ENCODE measurements at regions not wholly inside any gene's neighbourhood (a gene's known extent, or its start where the extent isn't known, plus 50 kb on each side); places are given as distances from the start of the nearest gene placed in this dataset.

DNA sequence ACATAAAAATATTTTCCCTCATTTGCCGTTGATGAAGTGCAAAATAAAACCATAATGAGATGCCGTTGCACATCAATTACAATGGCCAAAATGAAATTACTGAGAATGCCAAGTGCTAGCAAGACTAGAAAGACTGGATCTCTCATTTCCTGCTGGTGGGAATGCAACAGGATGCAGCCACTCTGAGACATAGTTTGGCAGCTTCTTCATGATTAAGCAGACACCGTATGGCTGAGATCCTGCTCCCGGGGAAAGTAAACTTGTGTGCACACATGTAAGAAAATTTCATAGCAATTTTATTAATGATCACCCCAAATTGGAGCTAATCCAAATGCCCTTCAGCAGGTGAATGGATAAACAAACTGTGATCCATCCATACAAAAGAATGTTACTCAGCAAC, 1013.2 kb downstream of the TBC1D22A start:
- H3K36me3 ChIP-seq (ENCODE audit: control insufficient read depth, low read length) = no peaks in the 10 kb centered on the region
- no peak overlapping the region for H3K4me3 ChIP-seq (ENCODE audit: low read length)
- no peak overlapping the region for H3K27ac ChIP-seq (ENCODE audit: low read depth, low read length)
- no peaks in the 10 kb centered on the region for H4K20me1 ChIP-seq (ENCODE audit: control insufficient read depth, insufficient read depth, low read depth, low read length)
- H3K79me2 ChIP-seq (ENCODE audit: control insufficient read depth, low read length) = no peaks in the 10 kb centered on the region
- H3K27me3 ChIP-seq (ENCODE audit: control insufficient read depth, low read length) = peaks cover 19% of the 10 kb centered on the region
- TF ChIP-seq, protein P1, sequence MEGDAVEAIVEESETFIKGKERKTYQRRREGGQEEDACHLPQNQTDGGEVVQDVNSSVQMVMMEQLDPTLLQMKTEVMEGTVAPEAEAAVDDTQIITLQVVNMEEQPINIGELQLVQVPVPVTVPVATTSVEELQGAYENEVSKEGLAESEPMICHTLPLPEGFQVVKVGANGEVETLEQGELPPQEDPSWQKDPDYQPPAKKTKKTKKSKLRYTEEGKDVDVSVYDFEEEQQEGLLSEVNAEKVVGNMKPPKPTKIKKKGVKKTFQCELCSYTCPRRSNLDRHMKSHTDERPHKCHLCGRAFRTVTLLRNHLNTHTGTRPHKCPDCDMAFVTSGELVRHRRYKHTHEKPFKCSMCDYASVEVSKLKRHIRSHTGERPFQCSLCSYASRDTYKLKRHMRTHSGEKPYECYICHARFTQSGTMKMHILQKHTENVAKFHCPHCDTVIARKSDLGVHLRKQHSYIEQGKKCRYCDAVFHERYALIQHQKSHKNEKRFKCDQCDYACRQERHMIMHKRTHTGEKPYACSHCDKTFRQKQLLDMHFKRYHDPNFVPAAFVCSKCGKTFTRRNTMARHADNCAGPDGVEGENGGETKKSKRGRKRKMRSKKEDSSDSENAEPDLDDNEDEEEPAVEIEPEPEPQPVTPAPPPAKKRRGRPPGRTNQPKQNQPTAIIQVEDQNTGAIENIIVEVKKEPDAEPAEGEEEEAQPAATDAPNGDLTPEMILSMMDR (IDR thresholded peaks at IDR 0.05; ENCODE audit: low read depth, low read length, poor library complexity, severe bottlenecking) = no peak
- no peak for TF ChIP-seq EZH2phosphoT487 (IDR thresholded peaks at IDR 0.05; ENCODE audit: borderline replicate concordance, low read length)
- H3K9me3 ChIP-seq (ENCODE audit: control insufficient read depth, insufficient read depth, low read length) = no peaks in the 10 kb centered on the region
- H3K4me2 ChIP-seq (ENCODE audit: low read length) = no peak overlapping the region
- H3F3A ChIP-seq (ENCODE audit: control insufficient read depth, insufficient read depth) = no peaks in the 10 kb centered on the region
- H3K9me2 ChIP-seq (replicated peaks; ENCODE audit: control insufficient read depth, low read length) = no peaks in the 10 kb centered on the region
- H3K4me1 ChIP-seq (ENCODE audit: control insufficient read depth, low read length) = no peaks in the 10 kb centered on the region

DNA sequence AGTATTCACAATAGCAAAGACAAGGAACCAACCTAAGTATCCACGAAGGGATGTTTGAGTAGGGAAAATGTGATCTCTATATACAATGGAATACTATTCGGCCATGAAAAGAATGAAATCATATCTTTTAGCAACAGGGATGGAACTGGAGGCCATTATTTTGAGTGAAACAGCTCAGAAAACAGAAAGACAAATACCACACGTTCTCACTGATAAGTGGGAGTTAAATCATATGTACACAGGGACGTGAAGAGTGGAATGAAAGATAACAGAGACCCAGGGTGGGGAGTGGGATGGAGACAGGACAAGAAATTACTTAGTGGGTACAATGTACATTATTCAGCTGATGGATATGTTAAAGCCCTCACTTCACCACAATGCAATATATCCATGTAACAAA, 1012.7 kb downstream of the TBC1D22A start:
- no peaks in the 10 kb centered on the region for H3K9me3 ChIP-seq (ENCODE audit: control insufficient read depth, insufficient read depth, low read length)
- no peaks in the 10 kb centered on the region for H4K20me1 ChIP-seq (ENCODE audit: control insufficient read depth, insufficient read depth, low read depth, low read length)
- H3K4me1 ChIP-seq (ENCODE audit: control insufficient read depth, low read length) = no peaks in the 10 kb centered on the region
- TF ChIP-seq, protein P1 (IDR thresholded peaks at IDR 0.05; ENCODE audit: low read depth, low read length, poor library complexity, severe bottlenecking) = no peak
- no peak for TF ChIP-seq EZH2phosphoT487 (IDR thresholded peaks at IDR 0.05; ENCODE audit: borderline replicate concordance, low read length)
- H3K4me2 ChIP-seq (ENCODE audit: low read length) = no peak overlapping the region
- H3K27ac ChIP-seq (ENCODE audit: low read depth, low read length) = no peak overlapping the region
- peaks cover 21% of the 10 kb centered on the region for H3K27me3 ChIP-seq (ENCODE audit: control insufficient read depth, low read length)
- no peaks in the 10 kb centered on the region for H3K79me2 ChIP-seq (ENCODE audit: control insufficient read depth, low read length)
- no peaks in the 10 kb centered on the region for H3F3A ChIP-seq (ENCODE audit: control insufficient read depth, insufficient read depth)
- no peaks in the 10 kb centered on the region for H3K36me3 ChIP-seq (ENCODE audit: control insufficient read depth, low read length)
- H3K9me2 ChIP-seq (replicated peaks; ENCODE audit: control insufficient read depth, low read length) = no peaks in the 10 kb centered on the region
- no peak overlapping the region for H3K4me3 ChIP-seq (ENCODE audit: low read length)

DNA sequence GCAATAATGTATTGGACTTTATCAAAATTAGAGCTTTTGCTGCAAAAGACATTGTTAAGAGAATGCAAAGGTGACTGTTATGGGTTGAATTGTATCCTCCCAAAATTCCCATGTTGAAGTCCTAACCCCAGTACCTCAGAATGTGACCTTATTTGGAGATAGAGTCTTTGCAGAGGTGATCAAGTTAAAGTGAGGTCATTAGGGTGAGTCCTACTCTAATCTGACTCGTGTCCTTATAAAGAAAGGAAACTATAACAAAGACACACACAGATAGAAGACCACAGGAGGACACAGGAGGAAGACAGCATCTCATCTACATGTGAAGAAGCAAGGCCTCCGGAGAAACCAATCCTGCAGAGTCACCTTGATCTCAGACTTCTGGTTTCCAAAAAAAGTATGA, 1011.2 kb downstream of the TBC1D22A start:
- Histone ChIP-seq H3K9me2 (replicated peaks; ENCODE audit: control insufficient read depth, low read length) (no peaks in the 10 kb centered on the region), H3K9me3 (ENCODE audit: control insufficient read depth, insufficient read depth, low read length) (no peaks in the 10 kb centered on the region), H3K79me2 (ENCODE audit: control insufficient read depth, low read length) (no peaks in the 10 kb centered on the region), H3K36me3 (ENCODE audit: control insufficient read depth, low read length) (no peaks in the 10 kb centered on the region), H3K4me1 (ENCODE audit: control insufficient read depth, low read length) (no peaks in the 10 kb centered on the region), H3K27ac (ENCODE audit: low read depth, low read length) (no peak overlapping the region), H3K4me2 (ENCODE audit: low read length) (no peak overlapping the region), H3K27me3 (ENCODE audit: control insufficient read depth, low read length) (peaks cover 21% of the 10 kb centered on the region), H3F3A (ENCODE audit: control insufficient read depth, insufficient read depth) (no peaks in the 10 kb centered on the region), H3K4me3 (ENCODE audit: low read length) (no peak overlapping the region), H4K20me1 (ENCODE audit: control insufficient read depth, insufficient read depth, low read depth, low read length) (no peaks in the 10 kb centered on the region)
- TF ChIP-seq, protein P1 (IDR thresholded peaks at IDR 0.05; ENCODE audit: low read depth, low read length, poor library complexity, severe bottlenecking) = no peak
- TF ChIP-seq EZH2phosphoT487 (IDR thresholded peaks at IDR 0.05; ENCODE audit: borderline replicate concordance, low read length) = no peak

DNA sequence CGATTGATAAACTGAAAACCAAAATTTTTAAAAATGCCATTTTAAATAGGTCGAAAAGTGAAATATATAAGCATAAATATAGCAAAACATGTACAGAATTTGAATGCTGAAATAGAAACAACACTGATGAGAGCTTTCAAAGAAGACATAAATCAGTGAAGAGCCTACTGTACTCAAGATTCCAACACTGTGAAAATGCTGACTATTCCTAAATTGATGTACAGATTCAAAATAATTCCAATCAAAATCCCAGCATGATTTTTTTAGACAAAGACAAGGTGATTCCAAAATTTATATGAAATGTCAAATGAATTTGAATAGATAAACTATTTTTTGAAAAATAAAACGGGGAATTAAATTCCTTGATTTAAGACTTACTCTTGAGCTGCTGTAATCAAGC, 1010.4 kb downstream of the TBC1D22A start:
- Histone ChIP-seq H3K36me3 (ENCODE audit: control insufficient read depth, low read length) (no peaks in the 10 kb centered on the region), H3K9me2 (replicated peaks; ENCODE audit: control insufficient read depth, low read length) (no peaks in the 10 kb centered on the region), H3K4me1 (ENCODE audit: control insufficient read depth, low read length) (no peaks in the 10 kb centered on the region), H3F3A (ENCODE audit: control insufficient read depth, insufficient read depth) (no peaks in the 10 kb centered on the region), H3K79me2 (ENCODE audit: control insufficient read depth, low read length) (no peaks in the 10 kb centered on the region), H3K4me3 (ENCODE audit: low read length) (no peak overlapping the region), H3K27ac (ENCODE audit: low read depth, low read length) (no peak overlapping the region), H3K9me3 (ENCODE audit: control insufficient read depth, insufficient read depth, low read length) (no peaks in the 10 kb centered on the region), H4K20me1 (ENCODE audit: control insufficient read depth, insufficient read depth, low read depth, low read length) (no peaks in the 10 kb centered on the region), H3K4me2 (ENCODE audit: low read length) (no peak overlapping the region), H3K27me3 (ENCODE audit: control insufficient read depth, low read length) (peaks cover 21% of the 10 kb centered on the region)
- no peak for TF ChIP-seq EZH2phosphoT487 (IDR thresholded peaks at IDR 0.05; ENCODE audit: borderline replicate concordance, low read length)
- TF ChIP-seq, protein P1 (IDR thresholded peaks at IDR 0.05; ENCODE audit: low read depth, low read length, poor library complexity, severe bottlenecking) = no peak
